ENCODE measurements at regions not wholly inside any gene's neighbourhood (a gene's known extent, or its start where the extent isn't known, plus 50 kb on each side); places are given as distances from the start of the nearest gene placed in this dataset.

GRCh38 chr13:79648191-79648590 lies 167.2 kb downstream of the NDFIP2 start:
- Histone ChIP-seq H3K4me1 (replicated peaks; ENCODE audit: insufficient read depth) (no peaks in the 10 kb centered on the region; the same call in 1 of the 2 replicates), H3K27me3 (ENCODE audit: insufficient read depth, low read depth) (no peaks in the 10 kb centered on the region), H3K79me2 (ENCODE audit: low read depth) (no peaks in the 10 kb centered on the region), H3K9me2 (ENCODE audit: insufficient read depth) (no peaks in the 10 kb centered on the region), H3K36me3 (ENCODE audit: low read depth) (no peaks in the 10 kb centered on the region), H3F3A (ENCODE audit: insufficient read depth, low read depth) (no peaks in the 10 kb centered on the region), H3K4me2 (no peak overlapping the region), H3K9me3 (ENCODE audit: insufficient read depth, low read depth) (no peaks in the 10 kb centered on the region), H3K27ac (no peak overlapping the region), H2AFZ (no peak overlapping the region), H4K20me1 (ENCODE audit: insufficient read depth) (no peaks in the 10 kb centered on the region), H3K4me3 (no peak overlapping the region)
- ChIA-PET CTCF (no interaction called here), POLR2A (ENCODE audit: unreplicated experiment) (no interaction called here)
- TF ChIP-seq EZH2 (IDR thresholded peaks at IDR 0.05; ENCODE audit: low read depth), result no peak
- TF ChIP-seq, protein P1, sequence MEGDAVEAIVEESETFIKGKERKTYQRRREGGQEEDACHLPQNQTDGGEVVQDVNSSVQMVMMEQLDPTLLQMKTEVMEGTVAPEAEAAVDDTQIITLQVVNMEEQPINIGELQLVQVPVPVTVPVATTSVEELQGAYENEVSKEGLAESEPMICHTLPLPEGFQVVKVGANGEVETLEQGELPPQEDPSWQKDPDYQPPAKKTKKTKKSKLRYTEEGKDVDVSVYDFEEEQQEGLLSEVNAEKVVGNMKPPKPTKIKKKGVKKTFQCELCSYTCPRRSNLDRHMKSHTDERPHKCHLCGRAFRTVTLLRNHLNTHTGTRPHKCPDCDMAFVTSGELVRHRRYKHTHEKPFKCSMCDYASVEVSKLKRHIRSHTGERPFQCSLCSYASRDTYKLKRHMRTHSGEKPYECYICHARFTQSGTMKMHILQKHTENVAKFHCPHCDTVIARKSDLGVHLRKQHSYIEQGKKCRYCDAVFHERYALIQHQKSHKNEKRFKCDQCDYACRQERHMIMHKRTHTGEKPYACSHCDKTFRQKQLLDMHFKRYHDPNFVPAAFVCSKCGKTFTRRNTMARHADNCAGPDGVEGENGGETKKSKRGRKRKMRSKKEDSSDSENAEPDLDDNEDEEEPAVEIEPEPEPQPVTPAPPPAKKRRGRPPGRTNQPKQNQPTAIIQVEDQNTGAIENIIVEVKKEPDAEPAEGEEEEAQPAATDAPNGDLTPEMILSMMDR (conservative IDR thresholded peaks at IDR 0.05), result no peak
- DNase-seq, result no peak
- intact Hi-C loops (cut with micrococcal nuclease; ENCODE audit: unreplicated experiment), result no loop called here
- BruUV-seq (replicated peaks), result no TSS peak

DNA sequence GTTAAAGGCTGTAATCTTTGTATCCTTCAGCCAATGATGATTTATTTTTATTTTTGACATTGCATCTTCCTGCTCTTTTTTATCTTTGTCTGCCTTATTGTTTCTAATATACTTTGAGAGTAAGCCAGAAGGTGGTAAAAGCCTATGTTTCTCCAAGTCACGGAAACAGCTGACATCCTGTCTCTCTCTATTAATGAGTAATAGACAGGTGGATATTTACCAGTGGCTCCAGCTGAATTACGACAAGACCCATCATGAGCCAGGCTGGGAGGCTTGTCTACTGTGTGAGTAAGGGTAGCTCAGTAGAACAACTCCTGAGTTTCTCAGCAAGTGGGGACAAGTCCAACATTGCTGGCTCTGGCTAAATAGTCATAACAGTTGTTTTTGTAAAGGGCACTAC lies 166.6 kb downstream of the NDFIP2 start:
- Histone ChIP-seq H3K4me2 (no peak overlapping the region), H3K4me3 (no peak overlapping the region), H3K4me1 (replicated peaks; ENCODE audit: insufficient read depth) (no peaks in the 10 kb centered on the region; the same call in 1 of the 2 replicates), H3K9me2 (ENCODE audit: insufficient read depth) (no peaks in the 10 kb centered on the region), H3K27me3 (ENCODE audit: insufficient read depth, low read depth) (no peaks in the 10 kb centered on the region), H3K9me3 (ENCODE audit: insufficient read depth, low read depth) (no peaks in the 10 kb centered on the region), H3F3A (ENCODE audit: insufficient read depth, low read depth) (no peaks in the 10 kb centered on the region), H2AFZ (no peak overlapping the region), H3K27ac (no peak overlapping the region), H3K79me2 (ENCODE audit: low read depth) (no peaks in the 10 kb centered on the region), H4K20me1 (ENCODE audit: insufficient read depth) (no peaks in the 10 kb centered on the region), H3K36me3 (ENCODE audit: low read depth) (no peaks in the 10 kb centered on the region)
- TF ChIP-seq, protein P1 (conservative IDR thresholded peaks at IDR 0.05), result no peak
- TF ChIP-seq EZH2 (IDR thresholded peaks at IDR 0.05; ENCODE audit: low read depth), result no peak
- ChIA-PET CTCF (no interaction called here), POLR2A (ENCODE audit: unreplicated experiment) (no interaction called here)
- no peak for DNase-seq
- intact Hi-C loops (cut with micrococcal nuclease; ENCODE audit: unreplicated experiment), result no loop called here
- no TSS peak for BruUV-seq (replicated peaks)

GRCh38 chr13:79646880-79647279 lies 165.9 kb downstream of the NDFIP2 start:
- no peaks in the 10 kb centered on the region for H3F3A ChIP-seq (ENCODE audit: insufficient read depth, low read depth)
- no peaks in the 10 kb centered on the region; the same call in 1 of the 2 replicates for H3K4me1 ChIP-seq (replicated peaks; ENCODE audit: insufficient read depth)
- no peaks in the 10 kb centered on the region for H3K9me3 ChIP-seq (ENCODE audit: insufficient read depth, low read depth)
- no peaks in the 10 kb centered on the region for H3K36me3 ChIP-seq (ENCODE audit: low read depth)
- intact Hi-C loops (cut with micrococcal nuclease; ENCODE audit: unreplicated experiment), result no loop called here
- H3K27ac ChIP-seq, result no peak overlapping the region
- no peak for DNase-seq
- no peak overlapping the region for H3K4me2 ChIP-seq
- ChIA-PET CTCF (no interaction called here), POLR2A (ENCODE audit: unreplicated experiment) (no interaction called here)
- no TSS peak for BruUV-seq (replicated peaks)
- H3K4me3 ChIP-seq, result no peak overlapping the region
- H3K9me2 ChIP-seq (ENCODE audit: insufficient read depth), result no peaks in the 10 kb centered on the region
- no peaks in the 10 kb centered on the region for H4K20me1 ChIP-seq (ENCODE audit: insufficient read depth)
- TF ChIP-seq, protein P1 (conservative IDR thresholded peaks at IDR 0.05), result no peak
- no peak for TF ChIP-seq EZH2 (IDR thresholded peaks at IDR 0.05; ENCODE audit: low read depth)
- no peaks in the 10 kb centered on the region for H3K27me3 ChIP-seq (ENCODE audit: insufficient read depth, low read depth)
- no peaks in the 10 kb centered on the region for H3K79me2 ChIP-seq (ENCODE audit: low read depth)
- no peak overlapping the region for H2AFZ ChIP-seq
